ENCODE measurements at regions not wholly inside any gene's neighbourhood (a gene's known extent, or its start where the extent isn't known, plus 50 kb on each side); places are given as distances from the start of the nearest gene placed in this dataset.

DNA sequence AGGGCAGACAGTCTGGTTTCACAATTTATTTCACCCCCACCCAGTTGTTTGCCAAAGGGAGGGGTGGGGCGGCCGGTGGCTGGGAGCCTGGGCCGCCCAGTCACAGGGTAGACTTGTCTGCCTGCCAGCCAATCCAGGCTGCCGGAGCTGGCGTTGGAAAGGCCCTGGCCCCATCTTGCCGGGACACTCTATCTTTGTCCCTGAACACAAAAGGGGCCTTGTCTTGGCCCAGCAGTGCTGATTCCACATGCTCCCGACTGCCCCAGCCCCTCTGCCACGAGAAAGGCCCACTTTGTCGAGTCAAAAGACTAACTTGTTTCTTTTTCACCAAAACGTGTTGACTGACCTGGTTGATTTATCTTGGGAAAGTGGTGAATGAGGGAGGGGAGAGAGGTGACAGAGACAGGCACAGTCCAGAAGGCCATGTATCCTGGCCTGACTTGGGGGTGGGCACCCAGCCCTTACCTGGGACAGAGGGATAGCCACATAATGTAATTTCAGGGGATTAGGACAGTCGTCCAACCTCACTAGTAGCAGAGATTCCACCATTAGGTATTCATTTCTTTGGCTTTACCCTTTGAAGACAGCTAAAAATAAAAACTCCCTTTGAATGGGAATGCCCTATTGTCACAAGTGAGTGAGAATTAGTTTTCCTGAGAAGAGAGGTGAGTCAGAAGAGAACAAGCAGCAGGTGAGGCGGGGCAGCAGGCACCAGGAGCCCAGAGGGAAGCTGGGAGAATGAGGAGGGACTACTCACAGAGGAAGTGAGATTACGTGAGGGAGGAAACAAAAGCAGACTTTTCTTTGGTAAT is 67.0 kb upstream of the SIRPA start:
- TF ChIP-seq POLR2A (IDR thresholded peaks at IDR 0.05) (no peak), POLR2AphosphoS5 (IDR thresholded peaks at IDR 0.05) (no peak)
- TF ChIP-seq, protein P1, sequence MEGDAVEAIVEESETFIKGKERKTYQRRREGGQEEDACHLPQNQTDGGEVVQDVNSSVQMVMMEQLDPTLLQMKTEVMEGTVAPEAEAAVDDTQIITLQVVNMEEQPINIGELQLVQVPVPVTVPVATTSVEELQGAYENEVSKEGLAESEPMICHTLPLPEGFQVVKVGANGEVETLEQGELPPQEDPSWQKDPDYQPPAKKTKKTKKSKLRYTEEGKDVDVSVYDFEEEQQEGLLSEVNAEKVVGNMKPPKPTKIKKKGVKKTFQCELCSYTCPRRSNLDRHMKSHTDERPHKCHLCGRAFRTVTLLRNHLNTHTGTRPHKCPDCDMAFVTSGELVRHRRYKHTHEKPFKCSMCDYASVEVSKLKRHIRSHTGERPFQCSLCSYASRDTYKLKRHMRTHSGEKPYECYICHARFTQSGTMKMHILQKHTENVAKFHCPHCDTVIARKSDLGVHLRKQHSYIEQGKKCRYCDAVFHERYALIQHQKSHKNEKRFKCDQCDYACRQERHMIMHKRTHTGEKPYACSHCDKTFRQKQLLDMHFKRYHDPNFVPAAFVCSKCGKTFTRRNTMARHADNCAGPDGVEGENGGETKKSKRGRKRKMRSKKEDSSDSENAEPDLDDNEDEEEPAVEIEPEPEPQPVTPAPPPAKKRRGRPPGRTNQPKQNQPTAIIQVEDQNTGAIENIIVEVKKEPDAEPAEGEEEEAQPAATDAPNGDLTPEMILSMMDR (IDR thresholded peaks at IDR 0.05 in 8 of 11, conservative IDR thresholded peaks at IDR 0.05 in 3 of 11): no peak
